ENCODE measurements at regions not wholly inside any gene's neighbourhood (a gene's known extent, or its start where the extent isn't known, plus 50 kb on each side); places are given as distances from the start of the nearest gene placed in this dataset.
A peak's percentile ranks its signal among the peaks of the same experiment; 100 is the strongest.

DNA sequence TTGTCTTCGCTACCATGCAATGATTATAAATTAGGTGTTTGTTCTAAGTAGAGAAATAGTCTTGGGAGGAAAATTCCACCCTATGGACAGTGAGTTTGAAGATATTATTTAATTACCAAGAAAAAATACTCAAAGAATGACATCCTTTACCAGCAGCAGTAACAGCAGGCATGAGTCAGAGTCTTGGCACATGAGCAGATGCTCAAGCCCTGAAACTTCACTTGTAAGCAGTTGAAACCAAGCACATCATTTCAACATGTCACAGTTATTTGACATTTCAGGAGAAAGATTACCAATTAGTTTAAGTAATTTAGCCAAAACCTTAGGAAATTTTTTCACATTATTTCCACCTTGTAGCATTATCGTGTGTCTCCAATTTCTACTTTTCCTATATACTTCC, 99.2 kb downstream of the C12orf50 start:
- DNase-seq: peak; percentile 73

DNA sequence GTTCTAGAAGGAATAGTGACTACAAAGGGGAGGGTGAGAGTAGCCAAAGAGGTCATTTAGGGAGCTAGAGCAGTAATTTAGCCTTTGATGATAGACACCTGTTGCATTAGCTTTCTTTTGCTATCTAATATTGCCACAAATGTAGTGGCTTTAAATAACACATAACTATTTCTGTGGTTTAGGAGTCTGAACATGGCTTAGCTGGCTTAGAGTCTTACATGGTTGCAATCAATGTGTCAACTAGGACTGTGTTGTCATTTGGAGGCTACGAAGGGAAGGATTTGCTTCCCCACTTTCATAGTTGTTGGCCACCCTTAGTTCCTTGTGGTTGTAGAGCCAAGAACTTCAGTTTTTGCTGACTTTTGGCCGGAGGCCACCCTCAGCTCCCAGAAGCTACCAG, 99.9 kb downstream of the C12orf50 start:
- no peak for DNase-seq

DNA sequence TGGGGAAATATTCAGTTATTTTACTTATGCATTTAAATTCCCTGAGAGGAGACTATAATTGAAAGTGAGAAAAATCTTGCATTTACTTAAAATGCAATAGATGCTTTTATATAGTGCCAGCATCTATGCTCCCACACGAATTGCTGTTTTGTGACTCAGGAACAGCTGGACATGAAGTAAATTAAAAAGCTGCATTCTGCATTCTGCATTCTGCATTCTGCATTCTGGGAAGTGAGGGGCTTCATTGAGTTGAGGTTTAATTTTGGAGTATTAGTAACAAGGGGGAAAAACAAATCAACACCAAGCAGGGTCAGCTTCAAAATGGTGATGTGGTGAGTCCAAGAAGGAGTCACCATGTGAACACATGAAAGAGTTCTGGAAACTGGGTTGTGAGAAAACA, 101.2 kb downstream of the C12orf50 start:
- DNase-seq: no peak

DNA sequence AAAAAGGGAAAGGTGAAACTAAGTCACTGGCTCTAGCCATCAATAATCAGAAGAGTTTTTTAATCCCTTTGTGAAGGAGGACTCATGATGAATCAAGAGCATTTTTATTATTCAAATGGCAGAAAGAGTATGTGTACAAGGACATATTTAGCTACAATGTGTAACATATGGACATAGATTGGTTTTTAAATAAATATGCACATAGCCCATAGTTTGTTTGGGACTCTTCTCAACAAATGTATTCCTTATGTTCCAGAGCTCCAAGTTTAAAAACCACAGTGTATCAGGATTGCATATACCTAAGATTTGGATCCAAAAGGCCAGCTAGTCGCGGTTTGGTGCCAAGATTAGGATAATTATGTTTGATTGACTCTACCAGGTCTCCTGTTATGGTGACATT, 104.2 kb downstream of the C12orf50 start:
- no peak for DNase-seq

DNA sequence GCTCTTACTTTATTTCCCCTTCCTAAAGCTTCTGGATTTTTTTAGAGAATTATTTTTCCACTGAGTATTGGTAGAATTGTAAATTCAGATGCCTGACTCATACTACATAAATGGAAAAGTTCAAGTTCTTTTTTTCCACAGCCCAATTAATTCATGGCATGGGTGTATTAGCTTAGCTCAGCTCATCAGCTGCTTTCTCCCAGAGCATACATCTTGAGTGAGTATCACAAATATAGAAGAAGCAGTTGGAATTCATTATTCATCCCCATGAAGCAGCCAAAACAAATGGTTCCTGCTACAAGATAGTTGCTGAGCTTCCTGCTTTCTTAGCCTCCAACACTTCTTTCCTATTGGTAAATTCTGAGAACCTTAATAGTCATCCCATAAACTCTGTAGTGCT, 105.1 kb downstream of the C12orf50 start:
- DNase-seq: no peak

DNA sequence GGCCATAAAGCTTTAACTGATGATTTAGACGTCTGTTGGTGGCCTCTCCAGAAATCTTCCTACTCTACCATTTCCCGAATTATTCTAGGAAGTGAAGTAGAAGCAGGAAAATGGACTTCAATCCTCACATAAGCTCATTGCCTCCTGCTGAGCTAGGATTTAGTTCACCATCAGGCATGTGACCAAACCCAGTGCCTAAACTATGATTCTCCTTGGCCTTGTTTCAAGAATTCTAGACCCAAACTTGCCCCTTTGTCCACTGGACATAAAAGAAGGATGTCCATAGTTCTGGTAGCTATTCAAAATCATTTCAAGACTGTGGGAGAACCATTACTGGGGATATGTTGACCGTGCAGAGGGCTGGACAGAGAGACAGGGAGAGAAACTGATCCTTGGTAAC, 105.8 kb downstream of the C12orf50 start:
- no peak for DNase-seq

DNA sequence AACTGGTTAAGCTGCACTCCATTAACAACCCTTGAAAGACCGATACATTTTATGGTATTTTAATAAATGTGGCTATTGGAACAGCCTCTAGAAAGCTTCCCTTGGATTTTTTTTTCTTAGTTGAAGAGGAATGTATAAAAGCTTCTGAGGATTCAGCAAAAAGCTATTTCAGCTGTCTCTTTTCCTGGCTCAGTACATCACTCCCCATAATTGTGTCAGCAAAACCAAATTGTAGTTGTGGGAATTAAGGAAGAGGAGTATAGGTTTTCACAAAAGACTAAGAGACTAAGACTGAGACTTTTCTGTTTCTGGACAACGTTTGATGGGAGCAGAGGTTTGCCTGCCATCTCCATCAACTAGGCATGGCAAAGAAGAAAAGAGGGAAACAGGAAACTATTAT, 106.5 kb downstream of the C12orf50 start:
- DNase-seq: no peak

DNA sequence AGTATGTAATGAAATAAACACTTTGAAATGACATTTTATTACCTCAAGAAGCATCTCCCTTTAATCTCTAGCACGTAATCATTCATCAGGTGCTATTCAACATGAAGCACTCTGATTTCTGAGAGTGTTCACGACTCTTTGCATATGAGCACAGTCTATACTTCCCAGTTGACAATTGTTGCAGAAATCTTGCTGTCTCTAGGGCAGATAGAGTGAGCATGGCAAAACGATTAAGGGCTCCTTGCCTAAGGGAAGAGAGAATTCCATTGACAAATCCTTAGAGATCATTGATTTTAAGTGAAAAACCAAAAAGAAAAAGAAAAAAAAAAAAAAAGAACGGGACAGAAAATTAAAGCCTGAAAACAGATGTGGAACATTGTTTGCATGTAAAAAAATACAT, 107.6 kb downstream of the C12orf50 start:
- no peak for DNase-seq

DNA sequence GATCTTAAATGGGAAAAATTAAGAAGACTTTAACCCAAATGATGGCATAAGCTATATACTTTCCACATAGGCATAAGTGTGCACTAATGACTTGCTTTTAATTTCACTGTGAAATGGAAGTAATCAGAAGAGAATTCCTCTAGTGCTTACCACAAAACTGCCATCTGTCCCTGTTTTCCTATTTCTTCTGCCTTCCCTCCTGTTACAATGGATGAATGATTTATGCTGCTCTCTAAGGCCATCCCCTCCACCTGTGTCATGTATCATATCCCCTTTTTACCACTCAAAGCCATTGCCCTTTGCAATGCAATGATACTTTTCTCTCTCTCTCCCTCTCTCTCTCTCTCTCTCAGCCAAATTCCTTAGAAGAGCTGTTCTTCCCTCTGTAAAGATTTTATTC, 109.1 kb downstream of the C12orf50 start:
- DNase-seq: no peak

DNA sequence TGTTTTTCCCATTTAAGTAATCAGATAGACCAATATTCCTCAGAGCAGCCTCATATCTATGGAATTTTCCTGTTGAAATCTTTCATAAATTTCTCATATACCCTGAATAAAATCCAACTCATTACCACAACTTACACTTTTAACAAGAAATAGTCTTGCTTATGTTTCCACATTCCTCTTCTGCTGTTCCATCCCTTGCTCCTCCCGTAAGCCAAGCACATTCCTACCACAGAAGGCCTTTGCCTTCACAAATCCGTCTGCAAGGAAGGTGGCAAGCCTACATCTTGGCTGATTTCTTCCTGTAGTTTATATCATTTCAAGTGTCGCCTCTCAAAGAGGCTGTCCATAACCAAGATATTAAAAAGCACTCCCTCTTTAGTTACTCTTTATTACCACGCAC, 127.7 kb downstream of the C12orf50 start:
- no peak for DNase-seq

DNA sequence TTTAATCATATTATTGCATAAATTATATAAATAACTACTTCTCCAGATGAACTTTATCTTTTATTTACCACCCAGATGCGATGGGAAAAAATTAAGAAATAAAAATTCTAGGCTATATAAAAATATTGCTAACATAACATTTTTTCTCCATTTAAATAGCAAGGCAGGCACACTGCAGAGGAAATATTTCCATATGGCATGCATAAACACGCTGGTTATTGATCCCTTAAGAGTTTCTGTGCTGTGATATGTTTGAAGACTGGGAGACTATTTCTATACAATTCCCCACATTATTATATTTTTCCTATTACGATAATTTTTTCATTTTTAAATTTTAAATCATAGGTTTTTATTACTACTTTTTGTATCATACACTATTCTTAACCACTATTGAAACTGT, 131.5 kb downstream of the C12orf50 start:
- no peak for DNase-seq

DNA sequence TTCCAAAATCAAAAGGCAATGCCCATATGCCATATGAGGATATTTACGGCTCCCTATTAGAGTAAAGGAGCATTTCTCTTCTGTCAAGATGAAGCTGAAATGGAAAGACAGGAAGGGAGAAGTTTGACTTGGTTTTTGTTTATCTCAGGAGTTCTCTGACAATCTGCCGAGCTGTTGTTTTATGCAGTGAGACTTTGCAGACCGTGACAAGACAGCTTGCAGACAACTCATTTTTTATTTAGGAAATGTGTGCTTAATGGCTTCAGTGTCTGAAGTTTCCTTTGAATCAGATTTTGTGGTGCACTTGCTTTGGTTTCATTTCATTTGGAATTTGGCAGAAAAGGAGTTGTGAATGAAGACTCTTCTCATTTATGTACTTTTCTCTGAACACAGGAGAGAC, 145.4 kb downstream of the C12orf50 start:
- DNase-seq: no peak

DNA sequence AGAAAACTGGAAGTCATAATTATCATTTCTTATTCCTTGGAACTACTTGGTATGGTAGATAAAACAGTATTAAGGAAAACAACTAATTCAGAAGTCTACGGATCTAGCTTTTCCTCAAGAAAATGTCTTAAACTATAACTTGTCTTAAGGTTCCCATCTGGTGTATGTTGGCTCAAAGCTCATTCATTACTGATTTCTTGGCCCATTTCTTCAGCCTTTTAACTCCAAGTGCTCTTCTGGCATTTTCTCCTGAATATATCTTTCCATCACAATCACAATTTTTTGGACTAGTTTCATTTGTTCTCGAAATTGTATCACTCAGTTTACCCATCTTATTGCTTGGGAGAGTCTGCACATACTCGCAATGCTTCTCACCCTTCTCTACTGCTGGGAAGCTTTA, 150.1 kb downstream of the C12orf50 start:
- DNase-seq: no peak

DNA sequence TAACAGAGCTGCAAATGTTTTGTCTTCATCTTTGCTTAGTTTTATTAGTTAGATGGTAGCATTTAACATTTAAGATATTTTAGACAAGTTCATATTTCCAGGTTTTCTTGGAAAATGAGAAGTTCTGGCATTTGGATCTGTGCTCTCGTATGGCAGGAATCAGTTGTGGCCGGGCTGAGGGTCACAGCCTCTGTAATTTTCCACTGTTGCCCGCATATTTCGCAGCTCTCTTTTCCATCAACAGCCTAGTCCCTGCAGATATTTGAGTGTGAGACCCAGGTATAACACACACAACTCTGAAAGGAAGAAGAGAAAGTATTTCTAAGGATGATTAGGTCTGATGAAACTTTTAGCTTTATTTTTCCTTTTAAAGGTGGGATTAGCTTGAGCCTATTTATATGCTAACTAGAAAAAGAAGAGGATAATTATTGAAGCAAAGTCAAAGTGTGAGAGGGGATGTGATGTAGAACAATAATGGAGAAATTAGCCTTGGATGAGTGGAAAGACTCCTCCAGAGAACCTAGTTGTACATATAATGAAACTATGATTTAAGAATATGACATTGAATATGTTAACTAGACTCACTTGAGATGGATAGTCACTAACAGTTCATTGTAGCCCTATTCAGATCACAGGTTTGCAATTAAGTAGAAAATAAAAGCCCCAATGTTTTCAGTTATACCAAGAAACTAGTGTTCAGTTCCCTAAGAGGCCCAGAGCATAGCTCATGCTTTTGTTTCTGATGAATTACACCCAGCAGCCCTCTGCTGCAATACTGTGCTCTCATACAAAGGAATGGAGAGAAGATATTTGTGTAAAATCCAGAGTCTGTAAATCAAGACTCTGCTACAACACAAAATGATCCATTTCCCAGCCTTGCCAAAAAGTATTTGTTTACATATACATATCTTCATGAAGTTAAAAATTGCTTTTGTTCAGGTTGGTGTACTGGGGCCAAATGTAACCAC, 158.4 kb downstream of the C12orf50 start:
- DNase-seq: no peak

DNA sequence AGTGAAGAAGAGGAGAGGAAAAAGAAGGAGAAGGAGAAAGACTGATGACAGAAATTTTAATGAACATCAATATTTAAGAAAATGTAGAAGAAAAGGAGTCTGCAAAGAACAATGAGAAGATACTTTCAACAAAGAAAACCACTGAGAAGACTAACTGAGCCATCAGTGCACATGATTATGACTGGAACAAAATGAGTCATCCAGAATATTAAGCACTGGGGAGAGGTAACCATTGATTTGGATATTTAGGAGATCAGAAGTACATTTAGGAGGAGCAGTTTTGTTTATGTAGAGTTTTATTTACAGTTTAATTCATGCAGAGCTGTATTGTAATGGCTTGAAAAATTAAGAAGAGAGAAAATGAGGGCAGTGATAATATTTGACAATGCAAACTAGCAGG, 159.1 kb downstream of the C12orf50 start:
- no peak for DNase-seq

DNA sequence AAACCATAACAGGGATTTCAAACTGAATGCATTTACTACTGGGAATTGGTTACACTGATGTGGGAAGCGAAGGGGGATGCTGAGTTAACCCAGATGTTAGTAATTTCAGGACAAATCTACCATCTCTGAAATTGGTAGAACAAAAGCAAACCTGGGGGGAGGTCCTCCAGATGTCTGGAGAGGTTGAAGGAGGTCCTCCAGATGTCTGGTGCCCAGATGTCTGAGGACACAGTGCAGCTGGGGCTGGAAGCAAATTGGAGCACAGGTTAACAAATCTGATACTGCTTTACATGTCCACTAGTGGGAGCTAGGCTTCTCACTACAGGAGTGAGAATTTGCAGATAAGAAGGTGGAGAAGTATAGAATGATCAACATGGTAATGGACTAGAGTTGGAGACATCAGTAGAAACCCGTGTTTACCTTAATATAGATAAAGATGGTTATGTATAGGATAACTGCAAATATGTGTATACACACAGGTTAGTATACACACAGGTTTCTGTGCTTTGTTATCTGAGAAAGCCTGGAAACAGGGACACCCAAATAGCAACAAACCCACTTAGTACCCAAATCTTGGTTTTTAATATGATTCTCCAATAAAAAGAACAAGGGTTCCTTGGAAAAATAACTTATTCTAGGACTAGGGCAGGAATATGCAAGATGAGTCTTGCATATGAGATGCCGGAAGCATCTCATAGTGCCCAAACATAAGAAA, 162.5 kb downstream of the C12orf50 start:
- DNase-seq: no peak

DNA sequence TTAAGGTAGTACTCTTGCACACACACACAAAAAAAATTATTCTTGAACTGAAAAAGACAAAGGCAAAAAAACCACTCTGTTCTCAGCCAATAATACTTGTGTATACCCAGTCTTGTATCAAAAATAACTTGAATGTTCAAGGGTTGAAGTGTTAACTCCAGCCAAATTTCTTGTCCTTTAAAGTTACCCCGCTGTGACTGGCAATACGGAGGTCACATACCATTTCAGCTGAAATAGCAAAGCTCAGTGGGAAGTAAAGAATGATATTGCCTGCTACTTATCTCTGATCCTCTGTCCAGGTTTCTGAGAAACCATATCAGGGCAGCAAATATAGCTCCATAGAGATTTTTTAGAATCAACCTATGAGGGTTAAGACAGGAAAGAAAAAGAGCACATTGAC, 167.4 kb downstream of the C12orf50 start:
- DNase-seq: no peak

DNA sequence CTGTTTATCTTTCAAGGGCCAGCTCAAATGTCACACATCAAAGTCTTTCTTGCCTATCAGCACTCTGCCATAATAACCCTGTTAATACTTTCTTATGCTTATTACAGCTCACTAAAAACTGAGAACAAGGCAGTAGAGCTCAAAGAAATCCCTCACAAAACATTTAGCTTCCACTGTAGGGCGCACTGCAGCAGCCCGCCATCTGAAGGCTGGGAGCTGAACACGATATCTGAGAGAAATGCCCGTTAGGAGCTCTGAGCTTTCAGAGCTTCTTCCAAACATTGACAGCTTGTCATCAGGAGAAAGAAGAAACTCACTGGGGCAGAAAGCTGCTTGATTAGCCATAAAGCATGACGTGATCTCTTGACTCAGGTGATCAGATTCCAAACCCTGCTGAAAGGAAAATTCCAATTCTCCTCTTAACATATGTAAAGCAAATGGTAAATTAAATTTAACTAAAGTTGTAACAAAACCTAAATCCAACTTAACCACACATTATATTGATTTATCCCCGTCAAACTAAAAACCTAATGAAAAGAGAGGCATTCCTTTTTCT, 175.7 kb downstream of the C12orf50 start:
- DNase-seq: no peak

DNA sequence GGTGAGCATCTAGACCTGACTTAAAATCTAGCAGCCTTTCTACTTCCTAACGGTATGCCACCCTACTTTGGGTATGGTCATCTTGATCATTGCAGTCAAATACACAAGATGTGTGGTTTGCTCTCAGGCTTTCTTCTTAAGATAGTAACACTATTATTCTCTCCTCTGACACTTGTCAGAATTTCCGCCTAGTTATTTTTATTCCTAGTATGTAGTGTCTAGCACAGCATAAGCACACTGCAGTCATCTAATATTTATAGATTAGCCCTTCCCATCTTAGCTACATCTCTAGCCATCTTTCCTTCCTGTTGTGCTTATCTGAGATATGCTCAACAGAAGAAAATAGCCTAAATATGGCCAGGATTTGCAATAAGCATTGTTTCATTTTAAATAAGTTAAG, 180.1 kb downstream of the C12orf50 start:
- no peak for DNase-seq

DNA sequence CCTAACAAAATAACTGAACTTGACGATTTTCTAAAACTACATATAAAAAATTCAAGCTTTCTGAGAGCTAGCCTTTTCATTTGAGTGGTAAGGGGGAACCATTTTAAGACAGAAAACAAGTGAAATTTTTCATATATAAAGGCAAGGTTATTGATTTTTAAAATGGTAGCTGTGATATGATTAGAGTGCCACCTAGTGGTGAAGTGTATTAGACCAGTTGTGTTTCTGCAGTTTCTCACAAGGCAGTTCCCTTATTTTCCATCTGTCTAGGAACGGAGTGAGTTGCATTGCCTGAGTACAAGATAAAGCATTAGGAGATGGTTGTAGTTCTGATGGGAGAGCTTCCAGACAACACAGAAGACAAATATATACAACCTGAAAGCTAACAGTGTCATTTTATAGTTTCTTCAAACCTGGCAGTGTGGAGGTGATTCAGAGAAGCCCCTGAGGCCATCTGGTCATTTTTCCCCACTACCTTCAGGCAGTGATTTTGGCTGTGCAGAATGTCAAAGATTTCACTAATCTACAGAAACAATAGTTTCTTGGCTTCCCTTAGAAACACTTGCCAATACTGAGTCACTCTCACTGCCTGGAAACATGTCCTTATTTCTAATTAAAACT, 180.8 kb downstream of the C12orf50 start:
- peak; percentile 99 for DNase-seq

DNA sequence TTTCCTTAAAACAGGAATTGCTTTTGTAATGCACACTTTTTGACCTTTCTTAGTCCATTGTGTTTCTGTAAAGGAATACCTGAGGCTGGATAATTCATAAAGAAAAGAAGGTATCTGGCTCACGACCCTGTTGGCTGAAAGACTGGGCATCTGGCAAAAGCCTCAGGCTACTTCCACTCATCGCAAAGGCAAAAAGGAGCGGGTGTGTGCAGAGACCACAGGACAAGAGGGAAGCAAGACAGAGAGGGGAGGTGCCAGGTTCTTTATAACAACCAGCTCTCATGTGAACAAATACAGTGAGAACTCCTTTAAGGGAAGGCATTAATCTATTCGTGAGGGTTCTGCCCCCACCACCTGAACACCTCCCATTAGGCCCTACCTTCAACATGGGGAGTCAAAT, 182.1 kb downstream of the C12orf50 start:
- DNase-seq: no peak

DNA sequence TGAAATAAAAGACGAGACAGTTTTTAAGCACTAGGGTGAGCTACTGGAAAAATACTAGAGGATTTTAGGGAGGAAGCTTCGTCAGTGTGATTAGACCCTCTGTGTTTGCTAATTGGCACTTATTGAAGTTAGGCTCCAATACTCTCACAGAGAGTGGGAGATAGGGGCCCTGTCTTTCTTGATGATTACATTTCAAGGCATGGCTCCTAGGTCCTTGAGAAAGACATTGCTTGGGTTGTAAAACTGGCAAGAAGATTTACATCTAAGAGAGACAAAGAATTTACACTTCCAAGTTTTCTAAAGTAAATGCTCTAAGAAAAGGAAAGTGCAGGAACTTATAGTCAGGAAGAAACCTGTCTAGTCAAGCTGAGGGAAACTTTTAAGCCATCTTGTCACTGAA, 183.2 kb downstream of the C12orf50 start:
- no peak for DNase-seq

DNA sequence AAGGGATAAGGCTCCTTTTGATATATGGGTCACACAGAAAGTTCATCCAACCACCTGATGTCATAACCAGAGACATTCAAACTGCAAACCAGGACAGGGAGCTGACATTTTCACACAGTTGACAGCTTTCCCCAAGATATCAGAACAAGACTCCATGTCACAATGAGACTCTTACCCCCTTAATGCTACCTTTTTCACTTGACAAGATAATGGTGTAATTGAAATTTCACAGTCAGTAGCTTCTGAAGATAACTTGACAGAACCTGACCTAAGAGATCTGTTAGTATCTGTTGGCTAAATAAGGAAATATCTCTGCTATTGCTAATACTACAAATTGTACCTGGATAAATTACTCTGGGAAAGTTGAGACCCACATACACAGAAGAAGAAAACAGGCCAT, 187.3 kb downstream of the C12orf50 start:
- no peak for DNase-seq

DNA sequence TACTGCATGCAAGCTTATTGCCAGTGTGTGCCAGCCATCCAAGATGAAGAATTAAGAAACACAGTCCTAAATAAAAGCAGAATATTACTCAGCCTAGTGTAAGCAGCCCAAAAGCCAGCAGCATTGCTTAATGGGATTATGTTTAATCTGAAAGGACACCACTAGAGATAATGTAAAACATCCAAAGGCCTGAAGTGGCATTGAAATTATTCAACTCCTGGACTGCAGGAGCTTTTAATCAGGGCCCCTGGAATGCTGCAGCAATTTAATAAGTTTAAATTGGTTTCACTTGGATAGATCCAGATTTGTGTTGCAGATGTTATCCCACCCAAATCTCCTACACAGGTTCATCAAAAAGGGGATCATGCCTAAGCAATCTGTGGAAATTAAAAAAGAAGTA, 193.0 kb downstream of the C12orf50 start:
- DNase-seq: no peak
